AG10803 (cell line): ENCODE measurements at regions not wholly inside any gene's neighbourhood (a gene's known extent, or its start where the extent isn't known, plus 50 kb on each side); places are given as distances from the start of the nearest gene placed in this dataset.

Experiments
- DNase-seq: peaks from one replicate; pipeline ENCODE4 v3.0.0; 2010; ENCODE audit warnings: low read depth
- H3K4me3 ChIP-seq: 2 replicates; pipeline ENCODE4 v1.5.1; 2011; ENCODE audit warnings: mild to moderate bottlenecking, low read length, control low read depth
- TF ChIP-seq, protein P1 (sequence below): conservative IDR thresholded peaks from 2 replicates; pipeline ENCODE4 v1.5.1; 2011; ENCODE audit warnings: mild to moderate bottlenecking, low read length, control low read depth, inconsistent platforms

DNA sequence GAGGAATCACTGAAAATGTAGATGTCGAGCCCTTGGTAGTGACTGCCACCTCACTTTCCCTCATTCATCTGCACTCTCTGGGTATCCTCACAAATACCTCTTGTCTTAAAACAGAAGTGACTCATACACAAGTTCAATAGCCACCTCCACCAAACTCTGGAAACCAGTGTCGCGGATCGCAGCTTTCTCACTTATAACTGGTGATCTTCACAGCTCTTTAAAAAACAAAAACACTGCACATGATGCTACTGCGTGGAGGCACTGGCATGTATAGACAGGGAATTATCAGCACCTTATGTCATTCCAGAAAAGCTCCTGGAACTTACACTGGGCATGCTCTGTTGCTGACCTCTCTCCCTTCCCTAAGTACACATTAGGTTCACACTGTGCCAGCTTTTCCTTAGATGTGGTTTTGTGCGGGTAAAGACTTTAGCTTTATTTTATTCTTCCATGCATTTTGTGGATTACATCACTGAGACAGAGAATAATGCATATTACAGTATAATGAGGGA is 425.5 kb upstream of the CADM1 start:
- no peak overlapping the region for H3K4me3 ChIP-seq

DNA sequence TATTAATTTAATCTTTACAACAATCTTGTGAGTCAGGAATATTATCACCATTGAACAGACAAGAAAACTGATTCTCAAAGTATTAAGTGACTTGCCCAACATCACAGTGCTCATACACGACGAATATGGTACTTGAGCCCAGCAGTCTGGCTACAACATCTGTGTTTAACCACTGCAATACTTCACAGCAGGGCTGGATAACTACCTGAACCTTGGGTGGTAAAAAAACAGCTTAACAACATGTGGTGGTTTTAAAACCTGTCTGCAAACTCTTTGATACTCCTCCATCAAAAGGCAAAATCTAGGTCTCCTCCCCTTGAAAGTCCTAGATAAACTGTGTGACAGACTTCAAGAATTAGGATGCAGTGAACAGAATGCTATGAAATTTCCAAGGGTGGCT is 424.6 kb upstream of the CADM1 start:
- no peak for DNase-seq
- TF ChIP-seq, protein P1, sequence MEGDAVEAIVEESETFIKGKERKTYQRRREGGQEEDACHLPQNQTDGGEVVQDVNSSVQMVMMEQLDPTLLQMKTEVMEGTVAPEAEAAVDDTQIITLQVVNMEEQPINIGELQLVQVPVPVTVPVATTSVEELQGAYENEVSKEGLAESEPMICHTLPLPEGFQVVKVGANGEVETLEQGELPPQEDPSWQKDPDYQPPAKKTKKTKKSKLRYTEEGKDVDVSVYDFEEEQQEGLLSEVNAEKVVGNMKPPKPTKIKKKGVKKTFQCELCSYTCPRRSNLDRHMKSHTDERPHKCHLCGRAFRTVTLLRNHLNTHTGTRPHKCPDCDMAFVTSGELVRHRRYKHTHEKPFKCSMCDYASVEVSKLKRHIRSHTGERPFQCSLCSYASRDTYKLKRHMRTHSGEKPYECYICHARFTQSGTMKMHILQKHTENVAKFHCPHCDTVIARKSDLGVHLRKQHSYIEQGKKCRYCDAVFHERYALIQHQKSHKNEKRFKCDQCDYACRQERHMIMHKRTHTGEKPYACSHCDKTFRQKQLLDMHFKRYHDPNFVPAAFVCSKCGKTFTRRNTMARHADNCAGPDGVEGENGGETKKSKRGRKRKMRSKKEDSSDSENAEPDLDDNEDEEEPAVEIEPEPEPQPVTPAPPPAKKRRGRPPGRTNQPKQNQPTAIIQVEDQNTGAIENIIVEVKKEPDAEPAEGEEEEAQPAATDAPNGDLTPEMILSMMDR = no peak
- no peak overlapping the region for H3K4me3 ChIP-seq

More for the DNA sequence above, 425.5 kb upstream of the CADM1 start:
- DNase-seq = no peak
- TF ChIP-seq, protein P1 = no peak

- no peak overlapping the region for H3K4me3 ChIP-seq
- TF ChIP-seq, protein P1 = no peak
- no peak for DNase-seq
Observed at GRCh38 chr11:115927823-115928329, 423.7 kb upstream of the CADM1 start.

DNA sequence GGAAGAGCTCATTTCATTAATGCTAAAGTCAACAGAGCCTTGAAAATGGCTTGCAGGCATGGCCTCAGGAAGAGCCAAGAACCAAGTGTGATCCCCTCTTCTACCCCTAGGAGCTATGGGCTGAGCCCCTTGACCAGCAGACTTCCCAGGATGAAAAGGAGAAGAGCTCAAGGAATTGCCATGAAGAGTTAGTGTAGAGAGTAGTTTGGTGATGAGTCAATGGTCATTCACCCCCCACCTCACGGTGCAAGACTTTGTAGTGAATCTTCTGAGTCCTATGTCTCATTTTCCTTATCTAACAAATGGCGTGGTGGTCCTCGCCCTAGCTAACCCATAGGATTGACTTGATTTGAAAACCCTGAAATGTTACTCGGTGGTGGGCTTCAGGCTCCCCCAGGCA is 422.4 kb upstream of the CADM1 start:
- no peak for DNase-seq
- no peak overlapping the region for H3K4me3 ChIP-seq
- TF ChIP-seq, protein P1 = no peak

GRCh38 chr11:115926138-115926537 is 421.9 kb upstream of the CADM1 start:
- no peak for DNase-seq
- TF ChIP-seq, protein P1 = no peak

GRCh38 chr11:115925568-115926090 is 421.4 kb upstream of the CADM1 start:
- DNase-seq = no peak
- TF ChIP-seq, protein P1 = no peak

More at GRCh38 chr11:115926138-115926537, 421.9 kb upstream of the CADM1 start:
- H3K4me3 ChIP-seq = no peak overlapping the region

GRCh38 chr11:115924744-115925567 is 420.7 kb upstream of the CADM1 start:
- no peak overlapping the region for H3K4me3 ChIP-seq
- DNase-seq = no peak
- TF ChIP-seq, protein P1 = no peak

More at GRCh38 chr11:115925568-115926090, 421.4 kb upstream of the CADM1 start:
- no peak overlapping the region for H3K4me3 ChIP-seq
